ENCODE measurements at regions not wholly inside any gene's neighbourhood (a gene's known extent, or its start where the extent isn't known, plus 50 kb on each side); places are given as distances from the start of the nearest gene placed in this dataset.

DNA sequence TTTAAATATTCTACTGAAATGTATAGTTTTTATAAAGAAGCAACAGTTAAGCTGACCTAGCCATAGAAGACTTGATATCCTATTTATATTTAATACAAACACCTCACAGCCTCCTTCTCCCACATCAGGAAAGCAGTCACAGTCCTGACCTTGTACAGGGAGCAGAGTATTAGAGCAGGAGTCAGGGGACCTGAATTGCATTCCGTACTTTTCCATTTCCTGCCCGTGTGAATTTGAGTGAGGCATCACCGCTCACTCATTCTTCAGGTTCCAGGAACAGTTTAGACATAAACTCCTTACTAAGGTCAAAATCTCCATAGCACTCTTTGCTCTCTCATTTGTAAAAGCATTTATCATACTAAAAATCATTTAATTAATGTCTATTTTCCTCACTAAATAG, 482.5 kb upstream of the FAT3 start:
- DNase-seq: no peak

DNA sequence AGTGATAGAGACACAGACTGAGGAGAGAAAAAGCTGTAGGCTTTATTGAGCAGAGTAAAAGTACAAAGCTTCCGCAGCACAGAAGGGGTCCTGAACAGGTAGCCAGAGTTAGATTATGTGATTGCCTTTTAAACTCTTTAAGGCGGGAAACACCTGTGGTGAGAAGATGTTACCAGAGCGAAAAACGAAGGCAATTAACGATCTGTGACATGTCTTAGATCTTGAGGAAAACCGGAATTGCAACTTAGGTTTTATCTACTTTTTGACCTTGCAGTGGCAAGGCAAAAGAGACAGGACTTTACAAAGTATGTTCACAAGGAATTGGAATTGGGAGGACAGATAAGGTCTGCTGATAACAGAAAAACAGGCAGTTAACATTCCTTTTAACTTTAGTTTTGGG, 493.6 kb upstream of the FAT3 start:
- no peak for DNase-seq

DNA sequence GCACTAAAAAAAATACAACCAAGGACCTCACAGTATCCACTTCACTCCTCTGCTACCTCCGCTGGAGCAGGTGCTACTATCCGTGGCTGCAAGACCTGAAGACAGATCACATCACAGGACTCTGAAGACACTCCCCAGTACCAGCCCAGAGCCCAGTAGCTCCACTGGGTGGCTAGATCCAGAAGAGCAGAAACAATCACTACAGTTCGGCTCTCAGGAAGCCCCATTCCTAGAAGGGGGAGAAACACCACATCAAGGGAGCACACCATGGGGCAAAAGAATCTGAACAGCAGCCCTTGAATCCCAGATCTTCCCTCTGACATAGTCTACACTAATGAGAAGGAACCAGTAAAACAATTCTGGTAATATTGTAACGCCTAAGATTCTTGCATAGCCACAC, 494.0 kb upstream of the FAT3 start:
- no peak for DNase-seq

DNA sequence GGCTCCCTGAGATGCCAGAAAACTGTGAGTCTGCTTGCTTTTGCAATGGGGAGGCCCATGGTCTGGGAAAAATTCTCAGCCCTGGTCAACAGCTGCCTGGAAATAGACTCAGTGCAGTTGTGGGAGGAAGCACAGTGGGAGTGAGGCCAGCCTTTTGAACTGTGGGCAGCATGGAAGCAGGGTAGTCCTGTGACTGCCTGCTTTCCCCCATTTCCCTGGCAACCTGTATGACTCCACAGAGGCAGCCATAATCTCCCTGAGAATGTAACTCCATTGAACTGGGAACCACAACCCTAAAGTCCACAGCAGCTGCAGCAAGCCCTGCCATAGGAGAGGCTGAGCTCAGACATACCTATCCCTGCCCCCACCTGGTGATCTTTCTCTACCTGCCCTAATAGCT, 494.6 kb upstream of the FAT3 start:
- DNase-seq: no peak

DNA sequence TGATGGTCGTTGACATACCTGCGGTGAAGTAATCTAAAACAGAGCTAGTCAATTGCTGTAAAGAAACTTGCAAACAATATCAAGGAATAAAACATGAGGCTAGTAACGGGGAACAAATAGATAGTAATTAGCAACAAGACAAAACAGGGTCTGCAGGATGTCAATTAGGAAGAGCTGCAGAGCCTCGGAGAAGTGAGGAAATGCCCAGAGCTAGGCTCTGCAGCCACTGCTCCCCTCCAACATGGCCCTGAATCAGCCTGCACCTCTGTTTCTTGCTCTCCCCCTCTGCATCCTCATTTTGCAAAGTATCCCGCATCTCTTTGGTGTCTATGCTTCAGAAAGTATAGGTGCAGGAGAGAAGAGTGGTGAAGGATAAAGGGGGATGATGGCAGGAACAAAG, 507.4 kb upstream of the FAT3 start:
- no peak for DNase-seq

DNA sequence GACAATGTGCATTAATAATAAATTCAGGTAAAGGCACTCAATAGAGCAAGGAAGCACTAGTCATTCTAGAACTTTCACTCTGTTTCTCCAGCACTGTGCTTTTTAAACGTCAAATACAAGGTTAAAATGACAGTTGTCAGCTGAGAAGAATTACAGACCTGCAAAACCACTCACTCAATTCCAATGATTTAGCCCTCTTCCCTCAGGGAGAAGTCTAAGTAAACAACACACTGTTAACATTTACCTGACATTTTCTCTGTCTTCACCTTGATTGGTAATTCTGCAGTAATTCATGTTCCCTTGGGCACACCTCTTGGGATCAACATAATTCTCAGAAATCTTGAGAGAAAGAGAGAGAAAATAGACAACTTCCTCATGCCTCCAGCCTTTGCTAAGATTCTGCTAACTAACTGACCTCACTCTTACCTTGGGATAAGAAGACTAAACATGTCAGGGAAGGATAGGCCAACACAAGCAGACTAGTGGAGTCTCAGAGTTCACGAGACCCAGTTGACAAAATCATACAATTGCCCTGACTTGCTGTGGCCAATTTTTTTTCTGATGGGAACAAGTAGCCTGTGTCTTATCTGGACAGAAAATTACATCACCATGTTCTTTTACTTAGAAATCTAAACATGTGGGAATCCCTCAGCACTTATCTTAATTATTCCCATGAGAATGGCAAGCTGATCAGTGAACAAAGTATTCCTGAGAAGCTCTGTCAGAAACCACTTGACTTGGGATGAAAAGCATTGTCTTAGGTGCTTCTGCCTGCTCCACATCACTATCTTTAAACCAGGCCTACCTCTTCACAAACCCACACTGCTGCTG, 516.8 kb upstream of the FAT3 start:
- no peak for DNase-seq

DNA sequence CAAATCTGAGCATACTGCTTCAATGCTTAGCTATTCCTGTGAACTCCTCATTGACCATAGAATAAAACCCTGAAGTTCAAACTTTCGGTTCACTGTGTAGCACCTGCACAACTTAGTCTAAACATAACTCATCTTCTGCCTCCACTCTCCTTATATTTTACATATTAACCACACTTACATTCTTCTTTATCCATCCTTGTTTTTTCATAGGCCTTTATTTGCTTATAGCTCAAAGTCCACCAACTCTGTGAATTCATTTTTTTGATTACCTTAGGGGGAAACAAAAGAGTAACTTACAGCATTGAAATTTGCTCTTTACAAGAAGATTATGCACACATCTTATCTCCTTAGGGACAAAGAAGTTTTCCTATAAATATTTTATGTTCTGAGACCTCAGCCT, 521.6 kb upstream of the FAT3 start:
- no peak for DNase-seq

DNA sequence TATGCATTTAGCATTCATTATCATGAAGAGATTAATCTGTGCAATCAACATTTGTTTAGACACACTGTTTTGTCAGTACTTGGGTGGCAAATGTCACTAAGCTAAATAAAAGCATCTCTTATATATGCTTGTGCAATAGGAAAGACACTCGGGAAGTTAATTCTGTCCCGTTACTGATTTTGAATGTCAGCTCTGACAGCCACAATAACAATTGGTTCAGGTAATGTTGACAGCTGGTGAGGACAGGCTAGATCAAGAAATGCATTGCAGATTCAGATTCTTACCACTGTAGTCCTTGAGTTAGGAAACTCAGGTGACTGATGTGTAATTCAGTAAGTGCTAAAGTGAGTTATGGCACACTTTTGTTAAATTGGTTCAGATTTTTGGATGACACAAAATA, 523.8 kb upstream of the FAT3 start:
- DNase-seq: no peak

DNA sequence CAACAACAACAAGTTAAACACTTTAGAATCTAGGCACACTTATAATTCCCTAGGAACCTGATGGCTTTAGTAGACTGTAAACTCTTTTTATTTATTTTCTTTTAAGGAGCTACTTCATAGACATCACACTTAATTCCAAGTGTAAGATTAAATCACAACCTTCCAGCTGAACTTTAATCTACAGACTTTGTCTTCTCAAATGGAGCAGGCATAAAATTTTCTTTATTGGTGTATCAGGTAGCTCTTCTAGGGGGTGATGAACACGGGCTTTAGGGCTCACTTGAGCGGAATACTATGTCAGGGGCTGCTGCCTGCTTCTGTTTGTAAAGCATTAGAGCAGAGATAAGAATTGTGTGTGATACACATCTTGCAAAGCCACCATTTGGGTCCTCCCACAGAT, 525.8 kb upstream of the FAT3 start:
- no peak for DNase-seq

DNA sequence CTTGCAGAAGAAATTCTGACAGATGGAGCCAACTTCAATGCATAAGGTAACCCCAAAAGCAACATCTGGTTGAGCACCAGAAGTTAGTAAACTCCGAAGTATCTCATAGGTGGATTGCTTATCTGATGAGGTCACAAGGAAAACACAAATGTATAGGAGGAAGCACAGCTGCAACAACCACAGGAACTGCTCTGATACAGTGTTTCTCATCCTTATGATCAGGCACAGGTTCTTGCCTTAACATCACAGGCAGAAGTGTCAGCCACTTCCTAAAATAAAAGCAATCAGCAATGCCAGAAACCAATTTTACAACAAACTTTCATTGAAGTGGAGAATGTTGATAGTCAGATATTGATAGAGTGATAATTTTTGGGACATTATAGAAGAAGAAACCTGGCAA, 530.3 kb upstream of the FAT3 start:
- DNase-seq: no peak

DNA sequence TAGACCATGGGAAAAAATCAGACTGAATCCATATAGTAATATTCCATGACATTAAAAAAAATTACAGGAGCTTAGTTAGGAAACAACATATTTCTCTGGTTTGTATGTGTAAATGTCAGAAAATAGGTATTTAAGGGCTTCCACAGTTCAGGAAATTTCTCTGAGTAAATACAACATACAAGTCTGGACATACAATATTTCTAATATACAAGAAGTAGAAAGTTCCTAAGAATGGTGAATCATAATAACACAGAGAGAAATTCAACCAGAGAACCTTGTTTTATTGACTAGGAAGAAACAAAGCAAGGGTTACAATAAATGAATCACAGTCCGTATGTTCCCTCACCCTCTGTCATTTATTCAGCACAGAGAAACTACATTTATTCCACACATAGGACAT, 532.7 kb upstream of the FAT3 start:
- DNase-seq: no peak

DNA sequence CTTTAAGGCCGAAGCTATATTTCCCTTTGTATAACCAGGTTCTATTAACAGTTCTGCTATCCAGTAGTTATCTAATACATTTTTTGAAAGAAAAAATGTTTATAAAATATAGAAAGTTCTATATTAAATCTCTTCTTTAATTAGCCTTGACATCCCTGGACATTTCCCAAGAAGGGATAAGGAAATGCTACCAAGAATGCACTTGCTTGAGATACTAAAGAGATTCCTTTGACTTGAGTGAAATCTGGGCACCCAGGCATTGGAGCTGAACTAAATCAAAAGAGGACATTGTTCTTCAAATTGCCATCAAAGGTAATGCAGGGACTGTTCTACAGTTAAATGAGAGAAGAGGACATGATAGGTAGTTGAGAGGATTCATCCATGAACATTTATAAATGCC, 535.9 kb upstream of the FAT3 start:
- DNase-seq: no peak

DNA sequence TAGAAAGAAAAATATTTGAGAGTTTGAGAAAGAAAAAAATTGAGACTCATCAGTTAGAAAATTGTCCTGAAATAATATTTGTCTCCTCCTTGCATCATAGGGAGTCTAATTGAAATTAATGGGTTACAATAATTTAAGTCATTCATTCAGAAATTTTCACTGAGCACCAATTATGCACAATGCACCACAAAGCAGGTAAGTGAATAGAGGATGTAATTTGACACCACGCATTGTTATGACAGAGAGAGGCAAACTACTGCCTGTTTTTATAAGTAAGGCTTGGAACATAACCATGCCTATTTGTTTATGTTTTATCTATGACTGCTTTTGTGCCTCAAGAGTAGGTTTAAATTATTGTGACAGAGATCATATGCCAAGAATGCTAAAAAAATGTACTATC, 537.9 kb upstream of the FAT3 start:
- no peak for DNase-seq

DNA sequence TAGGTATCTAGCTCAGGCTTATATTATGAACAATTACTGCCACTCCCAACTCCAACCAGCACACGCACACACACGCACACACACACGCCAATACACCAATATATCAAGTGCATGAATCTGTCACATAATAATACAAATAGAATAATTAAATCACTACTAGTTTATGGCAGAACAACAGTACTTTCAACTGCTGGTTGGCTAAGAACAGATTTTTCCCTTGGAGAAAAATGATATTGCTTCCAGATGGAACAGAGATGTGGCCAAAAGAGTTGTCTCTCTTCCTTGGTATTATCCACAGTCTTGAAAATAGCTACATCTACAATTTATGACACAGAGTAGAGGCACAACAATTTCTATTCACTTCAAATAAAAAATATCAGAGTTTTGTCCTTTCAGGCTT, 538.3 kb upstream of the FAT3 start:
- no peak for DNase-seq

DNA sequence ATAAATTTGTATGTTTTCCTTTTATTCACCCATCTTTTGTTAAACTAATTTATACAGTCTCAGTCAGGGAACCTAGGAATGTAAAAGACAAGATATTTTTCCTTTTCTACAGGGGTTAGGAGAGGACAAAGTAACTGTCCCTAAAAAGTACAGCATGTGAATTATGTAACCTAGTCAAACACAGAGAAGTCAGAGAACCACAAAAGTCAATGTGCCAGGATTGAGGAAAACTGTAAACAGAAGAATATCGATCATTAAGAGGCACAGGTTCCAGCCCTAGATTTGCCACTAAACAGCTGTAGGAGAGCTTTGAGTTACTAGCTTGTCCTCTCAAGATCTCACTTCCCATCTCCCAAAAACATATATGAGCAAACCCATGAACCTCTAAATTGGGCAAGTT, 550.9 kb upstream of the FAT3 start:
- DNase-seq: no peak

DNA sequence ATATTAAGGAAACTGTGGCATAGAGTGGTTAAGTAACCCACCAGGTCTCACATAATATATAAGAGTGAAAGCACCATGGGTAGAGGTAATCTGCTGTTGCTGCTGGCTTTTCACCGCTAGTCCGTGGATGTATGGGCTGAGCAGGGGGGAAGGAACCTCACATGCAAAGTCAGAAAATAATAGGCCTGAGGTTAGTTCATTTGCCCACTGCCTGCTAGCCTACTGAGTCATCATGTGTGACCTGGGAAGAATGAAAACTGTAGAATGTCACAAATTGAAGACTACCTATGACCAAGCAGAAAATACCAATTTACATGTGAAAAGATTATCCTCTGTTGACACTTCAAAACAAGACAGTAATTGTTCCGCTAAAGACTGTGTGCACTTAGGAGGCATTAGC, 560.1 kb upstream of the FAT3 start:
- no peak for DNase-seq

DNA sequence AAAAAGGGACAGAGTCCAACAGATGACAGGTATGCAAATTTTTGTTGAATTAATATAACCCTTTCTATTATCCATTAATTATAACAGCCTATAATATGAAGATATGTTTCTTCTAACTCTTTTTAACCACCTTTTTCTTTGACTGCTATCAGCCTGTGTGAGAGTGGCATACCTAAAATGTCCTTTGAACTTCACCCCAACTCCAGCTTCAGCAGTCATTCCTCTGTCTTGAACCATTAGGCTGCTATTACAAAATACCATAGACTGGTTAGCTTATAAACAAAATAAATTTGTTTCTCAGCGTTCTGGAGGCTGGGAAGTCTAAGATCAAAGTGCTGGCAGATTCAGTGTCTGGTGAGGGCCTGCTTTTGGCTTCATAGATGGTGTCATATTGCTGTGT, 564.6 kb upstream of the FAT3 start:
- DNase-seq: no peak

DNA sequence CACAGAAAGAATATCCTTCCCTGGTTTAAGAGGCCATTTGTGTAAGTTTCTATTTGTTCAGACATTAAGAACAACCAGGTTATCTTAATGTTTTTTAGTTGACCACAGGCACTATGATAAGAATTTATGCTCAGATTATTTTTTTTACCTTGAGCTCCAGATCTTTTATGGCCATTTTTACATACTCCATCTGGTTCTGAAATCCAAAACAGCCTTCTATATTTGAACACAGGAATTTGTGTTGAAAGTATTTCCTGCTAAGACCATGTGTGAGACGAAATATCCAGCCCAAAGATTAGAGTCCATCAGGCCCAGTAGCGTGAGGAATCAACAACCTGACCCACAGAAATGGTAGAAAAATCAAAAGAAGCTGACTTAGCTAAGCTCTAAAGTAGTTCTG, 569.9 kb upstream of the FAT3 start:
- DNase-seq: no peak

DNA sequence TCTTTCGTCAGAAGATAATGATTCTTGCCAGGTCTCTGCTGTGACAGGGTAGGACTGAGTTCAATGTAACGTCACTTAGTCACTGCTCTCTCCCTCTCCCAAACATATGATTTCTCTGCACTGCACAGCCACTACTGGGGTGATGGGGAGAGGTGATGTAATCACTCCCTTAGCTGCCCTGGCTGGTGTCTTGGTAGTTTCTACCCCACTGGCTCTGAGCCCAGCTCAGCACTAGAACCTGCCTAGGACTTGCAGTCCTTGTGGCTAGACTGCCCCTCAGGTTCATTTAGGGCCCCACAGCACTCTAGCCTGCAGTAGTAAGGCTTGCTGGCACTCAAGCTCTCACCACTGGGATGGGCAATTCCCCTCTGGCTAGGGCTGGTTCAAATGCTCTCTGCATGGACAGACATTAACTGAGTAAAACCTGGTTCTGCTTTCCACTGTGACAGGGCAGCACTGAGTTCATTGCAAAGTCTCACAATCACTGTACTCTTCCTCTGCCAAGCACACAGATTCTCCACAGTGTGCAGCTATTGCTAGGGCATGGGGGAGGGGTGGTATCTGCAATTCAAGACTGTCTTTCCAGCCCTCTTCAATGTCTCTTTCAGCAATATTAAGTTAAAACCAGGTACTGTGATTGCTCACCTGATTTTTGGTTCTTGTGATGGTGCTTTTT, 571.4 kb upstream of the FAT3 start:
- DNase-seq: no peak

DNA sequence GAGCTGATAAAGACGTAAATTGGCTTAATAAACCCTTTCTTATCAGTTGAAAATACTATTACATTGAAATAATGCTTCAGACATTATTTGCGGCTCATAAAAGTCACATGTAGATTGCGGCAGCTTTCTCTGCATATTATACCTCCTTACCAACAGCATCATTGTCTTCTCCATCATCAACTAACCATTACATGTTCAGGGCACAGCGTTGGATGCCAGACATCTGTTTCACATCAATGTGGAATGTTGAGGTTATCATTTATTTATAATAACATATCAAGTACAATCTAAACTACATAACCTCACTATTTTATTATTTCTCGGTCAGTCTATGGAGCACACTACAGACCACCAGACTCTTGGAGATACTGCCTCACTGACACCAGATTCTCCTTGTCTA, 573.8 kb upstream of the FAT3 start:
- no peak for DNase-seq

DNA sequence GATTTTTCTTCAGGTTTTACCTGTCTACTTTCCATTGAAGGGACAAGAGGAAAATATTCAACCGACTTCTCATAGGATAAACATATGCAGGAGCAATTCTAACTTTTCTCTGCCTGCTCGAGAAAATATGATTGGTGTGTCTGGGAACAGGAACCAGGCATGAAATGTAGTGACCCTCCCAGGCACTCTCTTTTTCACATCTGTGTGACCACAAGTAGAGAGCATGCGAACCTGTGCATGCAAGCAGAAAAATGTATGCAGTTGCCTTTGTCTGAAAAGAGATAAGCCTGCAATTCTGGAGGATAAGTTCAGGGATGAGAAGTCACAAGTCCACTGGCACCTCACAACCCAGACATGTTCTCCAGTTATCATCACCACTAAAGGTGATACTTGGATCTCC, 583.5 kb upstream of the FAT3 start:
- DNase-seq: no peak

DNA sequence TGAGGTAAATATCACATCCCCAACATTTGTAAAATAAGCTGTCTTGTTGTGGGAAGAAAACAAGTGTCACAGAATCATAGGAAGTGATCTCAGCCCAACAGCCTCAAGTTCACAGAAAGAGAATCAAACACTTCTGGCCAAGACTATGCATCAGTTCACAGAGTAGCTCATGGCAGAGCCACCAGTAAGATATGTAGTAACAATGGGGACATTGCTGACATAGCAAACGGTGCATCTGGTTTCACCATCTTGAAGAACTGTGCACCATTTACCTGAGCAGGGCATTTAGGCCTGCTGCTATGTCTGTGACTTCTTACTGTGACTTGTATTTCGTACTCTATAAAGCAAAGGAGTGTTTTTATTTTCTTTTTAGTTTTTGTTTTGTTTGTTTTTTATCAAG, 585.3 kb upstream of the FAT3 start:
- no peak for DNase-seq

DNA sequence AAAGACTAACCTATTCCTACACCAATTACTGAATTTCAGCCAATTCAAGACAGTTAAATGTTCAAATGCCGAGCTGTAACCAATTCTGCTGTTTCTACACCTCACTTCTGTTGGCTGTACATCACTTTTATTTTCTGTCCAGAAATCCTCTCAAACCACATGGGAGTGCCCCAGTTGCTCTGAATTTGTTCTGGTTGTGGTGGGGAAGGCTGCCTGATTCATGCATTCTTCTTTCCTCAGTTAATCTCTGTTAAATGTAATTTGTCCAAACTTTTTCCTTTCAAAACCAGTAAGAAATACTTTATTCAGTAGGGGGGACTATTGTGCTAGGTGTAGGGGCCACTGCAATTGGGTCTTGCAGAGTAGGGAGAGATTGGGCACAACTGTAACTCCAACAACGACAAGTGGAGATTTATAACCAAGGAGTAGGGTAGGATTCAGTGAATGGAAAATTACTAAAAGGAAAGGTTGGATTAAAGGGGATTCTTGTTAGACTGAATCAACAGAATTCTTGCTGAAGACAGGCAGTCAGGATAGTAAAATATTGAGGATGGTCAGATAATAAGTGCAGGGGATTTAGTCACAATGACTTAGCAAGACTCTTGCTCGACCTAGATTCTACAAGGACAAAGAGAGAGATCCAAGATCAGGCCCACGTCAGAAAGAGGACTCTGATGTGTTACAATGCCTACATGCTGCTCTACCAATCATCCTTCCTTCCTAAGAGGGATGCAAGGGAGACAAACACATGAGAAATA, 593.5 kb upstream of the FAT3 start:
- DNase-seq: no peak

DNA sequence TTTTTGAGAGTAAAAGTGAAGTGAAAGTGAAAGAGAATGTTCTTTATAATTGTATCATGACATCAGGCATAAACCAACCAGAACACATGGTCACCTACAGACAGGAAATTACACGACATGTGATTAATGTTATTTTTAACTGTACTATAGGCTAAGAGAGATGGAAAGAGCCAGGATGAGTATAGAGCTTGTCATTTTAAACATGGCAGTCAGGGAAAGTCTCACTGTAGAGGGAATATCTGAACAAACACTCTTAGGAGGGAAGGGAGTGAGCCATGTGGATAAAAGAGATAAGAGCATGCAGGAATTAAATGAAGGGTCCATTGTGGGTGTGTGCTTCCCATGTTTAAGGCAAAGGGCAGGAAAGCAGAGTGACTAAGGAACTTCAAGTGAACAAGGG, 599.1 kb upstream of the FAT3 start:
- DNase-seq: no peak

All from NCI-H1694 treated with DMSO at 0.1 percent for 48 hours (cell line).